ENCODE measurements at regions not wholly inside any gene's neighbourhood (a gene's known extent, or its start where the extent isn't known, plus 50 kb on each side); places are given as distances from the start of the nearest gene placed in this dataset.
"Not testable (repeated sequence)": the region's sequence is repeated elsewhere in the genome, so short reads cannot be mapped to it uniquely, and the experiment has no call there.

GRCh38 chr1:173362543-173362942 lies 114.6 kb upstream of the PRDX6 start:
- no peaks in the 10 kb centered on the region for H3K4me1 ChIP-seq (ENCODE audit: control insufficient read depth in 1 of 2, insufficient read depth in 1 of 2, low read depth in 1 of 2, low read length in 1 of 2)
- H3K4me3 ChIP-seq (ENCODE audit: low read depth in 1 of 2, low read length in 1 of 2), result no peak overlapping the region

GRCh38 chr1:173364827-173365226 lies 112.3 kb upstream of the PRDX6 start:
- H3K4me3 ChIP-seq (ENCODE audit: low read depth in 1 of 2, low read length in 1 of 2), result no peak overlapping the region
- H3K27ac ChIP-seq, result no peak overlapping the region
- no peak for TF ChIP-seq CTCF (IDR thresholded peaks at IDR 0.05)
- no peaks in the 10 kb centered on the region for H3K27me3 ChIP-seq
- H3K4me1 ChIP-seq (ENCODE audit: control insufficient read depth in 1 of 2, insufficient read depth in 1 of 2, low read depth in 1 of 2, low read length in 1 of 2), result no peaks in the 10 kb centered on the region
- no peaks in the 10 kb centered on the region for H3K9me3 ChIP-seq
- H3K36me3 ChIP-seq, result no peaks in the 10 kb centered on the region

More at GRCh38 chr1:173362543-173362942, 114.6 kb upstream of the PRDX6 start:
- no peaks in the 10 kb centered on the region for H3K36me3 ChIP-seq
- no peak for TF ChIP-seq CTCF (IDR thresholded peaks at IDR 0.05)
- no peaks in the 10 kb centered on the region for H3K9me3 ChIP-seq
- H3K27me3 ChIP-seq, result no peaks in the 10 kb centered on the region
- H3K27ac ChIP-seq, result no peak overlapping the region

GRCh38 chr1:173365341-173365740 lies 111.8 kb upstream of the PRDX6 start:
- no peak overlapping the region for H3K4me3 ChIP-seq (ENCODE audit: low read depth in 1 of 2, low read length in 1 of 2)
- H3K36me3 ChIP-seq, result no peaks in the 10 kb centered on the region

GRCh38 chr1:173367136-173367535 lies 110.0 kb upstream of the PRDX6 start:
- H3K4me3 ChIP-seq (ENCODE audit: low read depth in 1 of 2, low read length in 1 of 2), result no peak overlapping the region
- no peaks in the 10 kb centered on the region for H3K4me1 ChIP-seq (ENCODE audit: control insufficient read depth in 1 of 2, insufficient read depth in 1 of 2, low read depth in 1 of 2, low read length in 1 of 2)
- H3K27me3 ChIP-seq, result no peaks in the 10 kb centered on the region
- TF ChIP-seq CTCF (IDR thresholded peaks at IDR 0.05), result no peak
- no peaks in the 10 kb centered on the region for H3K9me3 ChIP-seq
- no peaks in the 10 kb centered on the region for H3K36me3 ChIP-seq
- H3K27ac ChIP-seq, result no peak overlapping the region

More at GRCh38 chr1:173365341-173365740, 111.8 kb upstream of the PRDX6 start:
- Histone ChIP-seq H3K27ac (no peak overlapping the region), H3K27me3 (no peaks in the 10 kb centered on the region), H3K4me1 (ENCODE audit: control insufficient read depth in 1 of 2, insufficient read depth in 1 of 2, low read depth in 1 of 2, low read length in 1 of 2) (no peaks in the 10 kb centered on the region), H3K9me3 (no peaks in the 10 kb centered on the region)
- TF ChIP-seq CTCF (IDR thresholded peaks at IDR 0.05), result no peak

GRCh38 chr1:173370586-173370985 lies 106.5 kb upstream of the PRDX6 start:
- H3K36me3 ChIP-seq, H3K9me3 ChIP-seq: not testable (repeated sequence)

GRCh38 chr1:173376065-173376464 lies 101.1 kb upstream of the PRDX6 start:
- H3K27me3 ChIP-seq; H3K4me3 ChIP-seq (ENCODE audit: low read depth in 1 of 2, low read length in 1 of 2); H3K9me3 ChIP-seq; H3K36me3 ChIP-seq; H3K27ac ChIP-seq; H3K4me1 ChIP-seq (ENCODE audit: control insufficient read depth in 1 of 2, insufficient read depth in 1 of 2, low read depth in 1 of 2, low read length in 1 of 2): not testable (repeated sequence)

More at GRCh38 chr1:173370586-173370985, 106.5 kb upstream of the PRDX6 start:
- H3K4me1 ChIP-seq (ENCODE audit: control insufficient read depth in 1 of 2, insufficient read depth in 1 of 2, low read depth in 1 of 2, low read length in 1 of 2); H3K4me3 ChIP-seq (ENCODE audit: low read depth in 1 of 2, low read length in 1 of 2); H3K27me3 ChIP-seq; H3K27ac ChIP-seq: not testable (repeated sequence)

- Histone ChIP-seq H3K27ac (no peak overlapping the region), H3K9me3 (no peaks in the 10 kb centered on the region), H3K27me3 (no peaks in the 10 kb centered on the region), H3K4me1 (ENCODE audit: control insufficient read depth in 1 of 2, insufficient read depth in 1 of 2, low read depth in 1 of 2, low read length in 1 of 2) (no peaks in the 10 kb centered on the region), H3K4me3 (ENCODE audit: low read depth in 1 of 2, low read length in 1 of 2) (no peak overlapping the region), H3K36me3 (no peaks in the 10 kb centered on the region)
- TF ChIP-seq CTCF (IDR thresholded peaks at IDR 0.05), result no peak
Observed at GRCh38 chr1:173377266-173377665, 99.9 kb upstream of the PRDX6 start.
